ENCODE measurements at regions not wholly inside any gene's neighbourhood (a gene's known extent, or its start where the extent isn't known, plus 50 kb on each side); places are given as distances from the start of the nearest gene placed in this dataset.

- Mint-ChIP-seq H3K27ac (no peak overlapping the region), H3K4me1 (ENCODE audit: low read depth) (no peaks in the 10 kb centered on the region), H3K27me3 (no peaks in the 10 kb centered on the region), H3K4me3 (ENCODE audit: low read depth) (no peak overlapping the region), H3K9me3 (ENCODE audit: low read depth) (peaks cover 19% of the 10 kb centered on the region), H3K36me3 (ENCODE audit: insufficient read depth) (no peaks in the 10 kb centered on the region)
- no peak for TF ChIP-seq CTCF (IDR thresholded peaks at IDR 0.05; ENCODE audit: unreplicated experiment)
- DNase-seq (ENCODE audit: low spot score, unreplicated experiment), result no peak
Measured at GRCh38 chr11:38948392-38948791, 2350.4 kb upstream of the RAG2 start.

GRCh38 chr11:38937709-38938108 lies 2339.7 kb upstream of the RAG2 start:
- no peaks in the 10 kb centered on the region for H3K9me3 Mint-ChIP-seq (ENCODE audit: low read depth)
- no peak overlapping the region for H3K4me3 Mint-ChIP-seq (ENCODE audit: low read depth)
- no peaks in the 10 kb centered on the region for H3K27me3 Mint-ChIP-seq
- no peak for DNase-seq (ENCODE audit: low spot score, unreplicated experiment)
- H3K27ac Mint-ChIP-seq, result no peak overlapping the region
- no peak for TF ChIP-seq CTCF (IDR thresholded peaks at IDR 0.05; ENCODE audit: unreplicated experiment)
- no peaks in the 10 kb centered on the region for H3K4me1 Mint-ChIP-seq (ENCODE audit: low read depth)
- no peaks in the 10 kb centered on the region for H3K36me3 Mint-ChIP-seq (ENCODE audit: insufficient read depth)

- TF ChIP-seq CTCF (IDR thresholded peaks at IDR 0.05; ENCODE audit: unreplicated experiment), result no peak
- Mint-ChIP-seq H3K27me3 (no peaks in the 10 kb centered on the region), H3K4me3 (ENCODE audit: low read depth) (no peak overlapping the region), H3K9me3 (ENCODE audit: low read depth) (peaks cover 7% of the 10 kb centered on the region), H3K36me3 (ENCODE audit: insufficient read depth) (no peaks in the 10 kb centered on the region), H3K27ac (no peak overlapping the region), H3K4me1 (ENCODE audit: low read depth) (no peaks in the 10 kb centered on the region)
- no peak for DNase-seq (ENCODE audit: low spot score, unreplicated experiment)
Measured at GRCh38 chr11:38935941-38936340, 2337.9 kb upstream of the RAG2 start.

GRCh38 chr11:38927993-38928392 lies 2330.0 kb upstream of the RAG2 start:
- Mint-ChIP-seq H3K9me3 (ENCODE audit: low read depth) (peaks cover 9% of the 10 kb centered on the region), H3K4me3 (ENCODE audit: low read depth) (no peak overlapping the region), H3K27me3 (no peaks in the 10 kb centered on the region), H3K4me1 (ENCODE audit: low read depth) (no peaks in the 10 kb centered on the region), H3K27ac (no peak overlapping the region), H3K36me3 (ENCODE audit: insufficient read depth) (no peaks in the 10 kb centered on the region)
- no peak for DNase-seq (ENCODE audit: low spot score, unreplicated experiment)
- no peak for TF ChIP-seq CTCF (IDR thresholded peaks at IDR 0.05; ENCODE audit: unreplicated experiment)

GRCh38 chr11:38924644-38925043 lies 2326.6 kb upstream of the RAG2 start:
- Mint-ChIP-seq H3K4me1 (ENCODE audit: low read depth) (no peaks in the 10 kb centered on the region), H3K36me3 (ENCODE audit: insufficient read depth) (no peaks in the 10 kb centered on the region), H3K4me3 (ENCODE audit: low read depth) (no peak overlapping the region), H3K27ac (no peak overlapping the region), H3K27me3 (no peaks in the 10 kb centered on the region), H3K9me3 (ENCODE audit: low read depth) (no peaks in the 10 kb centered on the region)
- DNase-seq (ENCODE audit: low spot score, unreplicated experiment), result no peak
- no peak for TF ChIP-seq CTCF (IDR thresholded peaks at IDR 0.05; ENCODE audit: unreplicated experiment)
